Naive thymus-derived CD4-positive, alpha-beta T cell (primary cell): ENCODE measurements at regions not wholly inside any gene's neighbourhood (a gene's known extent, or its start where the extent isn't known, plus 50 kb on each side); places are given as distances from the start of the nearest gene placed in this dataset.

Source experiments
- ATAC-seq: fragments of 150-1000 bp; cut with Tn5 transposase; 2 replicates; pipeline ENCODE4 v1.10.0; 2021; ENCODE audit warnings: mild to moderate bottlenecking, moderate library complexity
- CTCF ChIA-PET: fragments of 350-600 bp; sonication (Branson Sonifier 250); formaldehyde crosslinking; loops from one replicate; lab custom pipeline; 2021; ENCODE audit warnings: antibody characterized with exemption; lab: Charles Lee
- POLR2A ChIA-PET: fragments of 350-600 bp; sonication (Branson Sonifier 250); formaldehyde crosslinking; loops from one replicate; lab custom pipeline; 2021; ENCODE audit warnings: antibody characterized with exemption, inconsistent platforms; lab: Charles Lee
- DNase-seq, 9 donors: peaks; one replicate each; pipeline versions ENCODE4 v3.0.0 to v3.0.0-alpha.2; 2020 to 2022; ENCODE audit warnings: mixed read lengths in 1 of 9
- H3K27ac ChIP-seq: one replicate; pipeline ENCODE4 v1.7.0; 2013; ENCODE audit warnings: mild to moderate bottlenecking, low read depth, low read length, moderate library complexity
- H3K27me3 ChIP-seq, 2 donors: one replicate each; pipeline ENCODE4 v1.7.0; 2013; ENCODE audit warnings: low read length in 2 of 2, mild to moderate bottlenecking in 2 of 2, moderate library complexity in 2 of 2; ENCODE audit not compliant: control insufficient read depth in 2 of 2, insufficient read depth in 2 of 2
- H3K36me3 ChIP-seq, 3 experiments: 1 replicate in 2 of 3; 2 replicates in 1 of 3; pipeline ENCODE4 v1.7.0; 2013; ENCODE audit warnings: low read length in 3 of 3, mild to moderate bottlenecking in 3 of 3, moderate library complexity in 1 of 3; ENCODE audit not compliant: insufficient read depth in 3 of 3, control insufficient read depth in 2 of 3
- H3K4me1 ChIP-seq, 2 donors: one replicate each; pipeline ENCODE4 v1.7.0; 2013; ENCODE audit warnings: low read length in 2 of 2, mild to moderate bottlenecking in 2 of 2, moderate library complexity in 1 of 2; ENCODE audit not compliant: control insufficient read depth in 2 of 2, insufficient read depth in 2 of 2
- H3K4me3 ChIP-seq: 2 replicates; pipeline ENCODE4 v1.7.0; 2013; ENCODE audit warnings: mild to moderate bottlenecking, low read length
- H3K9me3 ChIP-seq, 3 experiments: 1 replicate in 2 of 3; 2 replicates in 1 of 3; pipeline ENCODE4 v1.7.0; 2013; ENCODE audit warnings: low read length in 3 of 3; ENCODE audit not compliant: control insufficient read depth in 2 of 3
- H3K27ac Mint-ChIP-seq, 9 donors: one replicate each; pipeline ENCODE4 v1.8.0; 2020 to 2022; ENCODE audit warnings: mixed read lengths in 9 of 9, mild to moderate bottlenecking in 8 of 9, moderate library complexity in 5 of 9, inconsistent platforms in 2 of 9
- H3K27me3 Mint-ChIP-seq, 5 donors: one replicate each; pipeline ENCODE4 v1.8.0; 2021 to 2022; ENCODE audit warnings: mixed read lengths in 5 of 5, mild to moderate bottlenecking in 1 of 5
- H3K36me3 Mint-ChIP-seq, 5 donors: one replicate each; pipeline ENCODE4 v1.8.0; 2020 to 2022; ENCODE audit warnings: mixed read lengths in 5 of 5, mild to moderate bottlenecking in 3 of 5, inconsistent platforms in 1 of 5
- H3K4me1 Mint-ChIP-seq, 7 donors: one replicate each; pipeline ENCODE4 v1.8.0; 2020 to 2022; ENCODE audit warnings: mixed read lengths in 7 of 7, mild to moderate bottlenecking in 3 of 7, inconsistent platforms in 1 of 7
- H3K4me3 Mint-ChIP-seq, 10 donors: one replicate each; pipeline ENCODE4 v1.8.0; 2020 to 2022; ENCODE audit warnings: mild to moderate bottlenecking in 10 of 10, mixed read lengths in 10 of 10, moderate library complexity in 6 of 10, inconsistent platforms in 2 of 10
- H3K9me3 Mint-ChIP-seq, 11 donors: one replicate each; pipeline ENCODE4 v1.8.0; 2020 to 2022; ENCODE audit warnings: mixed read lengths in 11 of 11, mild to moderate bottlenecking in 4 of 11, inconsistent platforms in 1 of 11, moderate library complexity in 1 of 11
- intact Hi-C, 2 donors: fragments of 100-400 bp; cut with micrococcal nuclease; formaldehyde crosslinking; loops; one replicate each; pipeline ENCODE4 v1.15.1; 2023

- intact Hi-C loops: no loop called here
- Histone ChIP-seq H3K9me3 (no peaks in the 10 kb centered on the region), H3K27me3 (no peaks in the 10 kb centered on the region), H3K27ac (no peak overlapping the region), H3K4me1 (no peaks in the 10 kb centered on the region), H3K36me3 (no peaks in the 10 kb centered on the region), H3K4me3 (no peak overlapping the region)
- Mint-ChIP-seq H3K36me3 (no peaks in the 10 kb centered on the region), H3K9me3 (peaks cover 0 to 4% (median 0%) of the 10 kb centered on the region in 11 donors), H3K27me3 (peaks cover 0 to 8% (median 4%) of the 10 kb centered on the region in 5 donors), H3K4me3 (no peak overlapping the region), H3K4me1 (no peaks in the 10 kb centered on the region), H3K27ac (no peak overlapping the region)
- POLR2A ChIA-PET: no interaction called here
- CTCF ChIA-PET: interaction anchor here (0.6 kb wide), 1 partner anchor 12 kb away, joined by 3 read pairs; no protein-coding TSS in a partner anchor
- DNase-seq (no peak), ATAC-seq (no peak)
Measured at GRCh38 chr15:53437985-53438841, 321.2 kb downstream of the WDR72 start.

DNA sequence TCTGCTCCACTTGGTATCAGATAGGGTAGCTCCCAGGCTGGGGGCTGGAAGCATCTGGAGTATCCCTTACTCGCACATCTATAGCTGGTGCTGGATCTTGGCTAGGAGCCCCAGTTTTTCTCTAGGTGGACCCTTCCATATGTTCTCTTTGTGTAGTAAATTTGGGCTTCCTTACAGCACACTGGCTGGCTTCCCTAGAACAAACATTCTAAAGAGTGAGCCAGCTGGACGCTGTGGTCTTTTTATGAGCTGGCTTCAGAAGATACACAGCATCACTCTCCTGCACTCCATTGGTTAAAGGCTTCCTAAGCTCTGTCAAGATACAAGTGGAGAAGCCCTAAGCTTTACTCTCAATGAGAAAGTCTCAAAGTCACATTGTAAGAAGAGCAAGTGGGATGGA lies 322.1 kb downstream of the WDR72 start:
- no peaks in the 10 kb centered on the region for H3K4me1 Mint-ChIP-seq
- H3K4me3 Mint-ChIP-seq: no peak overlapping the region
- peaks cover 0 to 8% (median 4%) of the 10 kb centered on the region in 5 donors for H3K27me3 Mint-ChIP-seq
- no peak overlapping the region for H3K27ac ChIP-seq
- ChIA-PET CTCF (interaction anchor here (0.6 kb wide), 1 partner anchor 11 kb away, joined by 3 read pairs; no protein-coding TSS in a partner anchor), POLR2A (interaction anchor here (0.7 kb wide), 1 partner anchor 51 kb away, joined by 3 read pairs; no protein-coding TSS in a partner anchor)
- no peak overlapping the region for H3K27ac Mint-ChIP-seq
- intact Hi-C loops: no loop called here
- no peaks in the 10 kb centered on the region for H3K36me3 ChIP-seq
- no peak for DNase-seq
- no peaks in the 10 kb centered on the region for H3K4me1 ChIP-seq
- no peaks in the 10 kb centered on the region for H3K27me3 ChIP-seq
- no peaks in the 10 kb centered on the region for H3K36me3 Mint-ChIP-seq
- no peaks in the 10 kb centered on the region for H3K9me3 ChIP-seq
- ATAC-seq: no peak
- H3K4me3 ChIP-seq: no peak overlapping the region
- peaks cover 0 to 4% (median 0%) of the 10 kb centered on the region in 11 donors for H3K9me3 Mint-ChIP-seq

DNA sequence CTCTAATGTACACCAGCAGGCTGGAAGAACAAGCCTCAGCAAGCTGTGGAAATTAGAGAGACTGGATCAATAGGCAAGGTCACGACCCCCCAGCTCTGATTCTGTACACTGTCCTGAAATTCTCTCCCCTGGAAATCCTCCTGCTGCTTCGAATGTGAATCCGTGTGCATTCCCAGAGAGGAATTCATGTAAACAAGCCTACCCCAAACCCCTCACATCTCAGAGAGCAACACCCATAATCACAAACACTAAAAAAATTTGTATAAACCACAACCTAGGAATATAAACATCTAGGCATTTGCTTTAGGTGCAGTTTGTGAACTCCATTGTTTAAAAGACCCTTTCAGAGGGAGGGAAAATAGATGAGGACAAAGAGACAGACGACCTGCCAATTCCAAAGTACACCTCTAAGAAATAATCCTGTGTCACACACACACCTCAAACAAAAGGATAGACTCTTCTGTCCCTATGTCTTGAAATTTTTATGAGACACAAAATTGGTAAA lies 325.2 kb downstream of the WDR72 start:
- H3K27me3 ChIP-seq: no peaks in the 10 kb centered on the region
- peaks cover 0 to 7% (median 4%) of the 10 kb centered on the region in 5 donors for H3K27me3 Mint-ChIP-seq
- H3K9me3 ChIP-seq: no peaks in the 10 kb centered on the region
- H3K4me1 Mint-ChIP-seq: no peaks in the 10 kb centered on the region
- intact Hi-C loops: no loop called here
- H3K27ac Mint-ChIP-seq: no peak overlapping the region
- no peaks in the 10 kb centered on the region for H3K36me3 Mint-ChIP-seq
- H3K4me3 ChIP-seq: no peak overlapping the region
- no peak overlapping the region for H3K4me3 Mint-ChIP-seq
- H3K9me3 Mint-ChIP-seq: peaks cover 0 to 4% (median 0%) of the 10 kb centered on the region in 11 donors
- H3K36me3 ChIP-seq: no peaks in the 10 kb centered on the region
- ChIA-PET CTCF (no interaction called here), POLR2A (interaction anchor here (0.6 kb wide), 1 partner anchor 100 kb away, joined by 3 read pairs; no protein-coding TSS in a partner anchor)
- DNase-seq: no peak
- no peak overlapping the region for H3K27ac ChIP-seq
- no peak for ATAC-seq
- no peaks in the 10 kb centered on the region for H3K4me1 ChIP-seq

GRCh38 chr15:53416219-53416940 lies 343.1 kb downstream of the WDR72 start:
- no peak overlapping the region for H3K4me3 ChIP-seq
- H3K4me1 ChIP-seq: no peaks in the 10 kb centered on the region
- Mint-ChIP-seq H3K4me3 (no peak overlapping the region), H3K4me1 (no peaks in the 10 kb centered on the region), H3K36me3 (no peaks in the 10 kb centered on the region), H3K9me3 (peaks cover 0 to 7% (median 2%) of the 10 kb centered on the region in 11 donors), H3K27ac (no peak overlapping the region), H3K27me3 (peaks cover 0 to 9% (median 4%) of the 10 kb centered on the region in 5 donors)
- H3K9me3 ChIP-seq: no peaks in the 10 kb centered on the region
- intact Hi-C loops: no loop called here
- no peak overlapping the region for H3K27ac ChIP-seq
- H3K36me3 ChIP-seq: no peaks in the 10 kb centered on the region
- POLR2A ChIA-PET: no interaction called here
- ATAC-seq (no peak), DNase-seq (no peak)
- H3K27me3 ChIP-seq: no peaks in the 10 kb centered on the region
- CTCF ChIA-PET: no interaction called here

DNA sequence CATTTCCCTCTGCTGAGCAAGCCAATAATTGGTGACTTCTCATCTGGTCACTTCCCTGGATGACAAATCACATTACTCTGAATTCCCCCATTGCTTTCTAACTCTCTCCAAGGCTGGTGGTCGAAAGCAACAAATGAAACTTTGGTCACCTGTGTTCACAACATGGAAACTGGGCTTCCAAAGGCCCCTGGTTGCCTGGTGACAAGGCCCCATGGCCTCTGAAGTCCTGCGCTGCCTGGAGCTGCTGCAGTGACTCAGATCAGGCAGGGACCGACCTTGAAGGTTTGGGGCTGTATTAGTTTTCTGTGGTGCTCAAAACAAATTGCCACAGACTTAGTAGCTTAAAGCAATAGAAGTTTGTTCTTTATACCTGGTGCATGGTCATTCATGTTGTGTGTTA lies 345.3 kb downstream of the WDR72 start:
- Mint-ChIP-seq H3K27me3 (peaks cover 0 to 9% (median 0%) of the 10 kb centered on the region in 5 donors), H3K27ac (no peak overlapping the region), H3K4me3 (no peak overlapping the region), H3K4me1 (no peaks in the 10 kb centered on the region), H3K9me3 (peaks cover 0 to 7% (median 2%) of the 10 kb centered on the region in 11 donors), H3K36me3 (no peaks in the 10 kb centered on the region)
- intact Hi-C loops: no loop called here
- H3K27ac ChIP-seq: no peak overlapping the region
- H3K36me3 ChIP-seq: no peaks in the 10 kb centered on the region
- POLR2A ChIA-PET: no interaction called here
- no peaks in the 10 kb centered on the region for H3K9me3 ChIP-seq
- H3K27me3 ChIP-seq: no peaks in the 10 kb centered on the region
- DNase-seq (no peak), ATAC-seq (no peak)
- CTCF ChIA-PET: no interaction called here
- no peak overlapping the region for H3K4me3 ChIP-seq
- H3K4me1 ChIP-seq: no peaks in the 10 kb centered on the region

GRCh38 chr15:53412542-53412941 lies 346.9 kb downstream of the WDR72 start:
- no peak overlapping the region for H3K4me3 Mint-ChIP-seq
- POLR2A ChIA-PET: no interaction called here
- Histone ChIP-seq H3K4me1 (no peaks in the 10 kb centered on the region), H3K4me3 (no peak overlapping the region), H3K9me3 (no peaks in the 10 kb centered on the region), H3K27me3 (no peaks in the 10 kb centered on the region), H3K36me3 (no peaks in the 10 kb centered on the region), H3K27ac (no peak overlapping the region)
- intact Hi-C loops: no loop called here
- no peaks in the 10 kb centered on the region for H3K4me1 Mint-ChIP-seq
- peaks cover 0 to 6% (median 0%) of the 10 kb centered on the region in 5 donors for H3K27me3 Mint-ChIP-seq
- H3K9me3 Mint-ChIP-seq: peaks cover 0 to 7% (median 0%) of the 10 kb centered on the region in 11 donors
- no peaks in the 10 kb centered on the region for H3K36me3 Mint-ChIP-seq
- ATAC-seq (no peak), DNase-seq (no peak)
- CTCF ChIA-PET: no interaction called here
- no peak overlapping the region for H3K27ac Mint-ChIP-seq
